ENCODE measurements at regions not wholly inside any gene's neighbourhood (a gene's known extent, or its start where the extent isn't known, plus 50 kb on each side); places are given as distances from the start of the nearest gene placed in this dataset.

- DNase-seq (ENCODE audit: insufficient read length, low spot score) (no peak), FAIRE-seq (no peak)
Observed at GRCh38 chr5:82418608-82418950, 140.4 kb upstream of the RPS23 start.

GRCh38 chr5:82417776-82418607 lies 139.8 kb upstream of the RPS23 start:
- no peak for DNase-seq (ENCODE audit: insufficient read length, low spot score)
- no peak for FAIRE-seq

- DNase-seq (ENCODE audit: insufficient read length, low spot score) (no peak), FAIRE-seq (no peak)
Observed at GRCh38 chr5:82416512-82416911, 138.4 kb upstream of the RPS23 start.

GRCh38 chr5:82414041-82414388 lies 135.9 kb upstream of the RPS23 start:
- FAIRE-seq (no peak), DNase-seq (ENCODE audit: insufficient read length, low spot score) (no peak)

DNA sequence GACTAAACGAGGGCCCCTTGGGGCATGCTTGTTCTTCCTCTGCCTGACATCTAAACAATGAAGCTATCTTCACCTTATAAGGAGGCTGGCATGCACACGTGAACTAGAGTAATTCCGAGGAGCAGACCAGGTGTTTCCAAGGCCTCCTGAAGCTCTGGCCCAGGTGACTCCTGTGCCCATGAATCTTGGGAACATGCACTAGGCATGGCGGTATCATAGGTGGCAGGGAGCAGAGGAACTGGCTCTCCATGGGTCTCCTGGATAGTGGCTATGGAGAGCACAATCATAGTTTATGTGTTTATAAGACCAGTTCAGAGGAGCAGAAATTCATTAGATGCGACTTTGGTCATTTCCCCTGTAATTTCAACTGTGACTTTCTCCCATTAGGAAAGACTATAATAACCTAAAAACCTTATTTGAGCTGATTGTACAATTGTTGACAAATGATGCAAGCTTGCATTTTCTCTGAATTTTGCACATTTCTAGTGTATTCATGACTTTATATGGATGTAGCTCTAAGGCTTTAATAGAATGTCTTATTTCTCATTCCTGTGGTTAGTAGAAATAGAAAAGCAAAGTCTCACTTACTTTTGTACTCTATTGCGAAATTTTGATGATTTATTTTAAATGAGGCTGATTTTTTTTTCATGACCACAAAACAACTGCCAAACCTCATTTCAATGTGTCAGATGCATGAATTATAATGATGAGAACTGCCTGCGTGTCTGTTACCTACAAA lies 135.3 kb upstream of the RPS23 start:
- DNase-seq (ENCODE audit: insufficient read length, low spot score) = peak; percentile 39
- no peak for FAIRE-seq

DNA sequence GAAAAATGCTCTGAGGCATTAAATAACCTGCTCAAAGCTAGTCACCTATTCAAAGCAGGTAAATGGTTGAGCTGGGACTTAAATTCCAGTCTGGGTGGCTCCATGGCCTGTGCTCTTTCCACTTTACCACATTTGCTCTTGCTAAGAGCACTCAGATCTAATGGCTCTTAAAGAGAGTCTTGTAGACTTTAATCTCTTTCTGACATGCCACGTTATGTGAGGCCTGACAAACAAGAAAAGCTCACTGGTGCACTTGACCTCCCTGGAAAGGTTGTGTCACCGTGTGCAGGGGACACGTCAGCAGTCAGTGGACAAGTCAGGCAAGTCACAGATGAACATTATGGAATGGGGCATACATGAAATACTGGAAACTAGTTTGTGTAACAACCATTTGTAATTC lies 129.9 kb upstream of the RPS23 start:
- FAIRE-seq (no peak), DNase-seq (ENCODE audit: insufficient read length, low spot score) (no peak)

DNA sequence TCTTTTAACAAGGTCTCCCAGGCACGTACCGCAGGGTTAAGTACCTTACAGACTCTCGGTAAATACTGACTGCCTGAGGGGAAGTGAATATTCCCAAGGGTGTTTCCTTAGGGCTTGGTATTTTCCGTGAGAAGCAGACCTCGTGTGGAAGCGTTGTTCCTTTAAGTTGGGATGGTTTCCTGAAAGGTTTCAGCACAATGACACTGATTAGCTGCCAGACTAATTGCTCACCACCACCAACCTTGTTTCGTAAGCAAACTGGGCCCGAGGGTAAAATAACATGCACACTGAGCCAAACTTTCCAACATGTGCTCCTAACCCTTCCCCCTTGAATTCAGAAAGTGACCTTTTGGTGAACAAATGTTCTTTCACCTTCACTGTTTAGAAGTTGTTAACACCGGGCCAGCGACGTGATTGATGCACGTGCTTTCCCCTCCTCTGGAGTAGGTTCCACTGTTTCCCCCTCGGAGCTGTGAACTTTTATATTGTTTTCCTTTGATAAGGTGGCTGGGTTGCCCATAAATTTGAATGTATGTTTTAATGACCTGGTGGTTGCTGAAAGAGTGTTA lies 128.1 kb upstream of the RPS23 start:
- peak; percentile 59 for FAIRE-seq
- DNase-seq (ENCODE audit: insufficient read length, low spot score) = no peak

- no peak for FAIRE-seq
- peak; percentile 20 for DNase-seq (ENCODE audit: insufficient read length, low spot score)
Observed at GRCh38 chr5:82405618-82406204, 127.6 kb upstream of the RPS23 start.

DNA sequence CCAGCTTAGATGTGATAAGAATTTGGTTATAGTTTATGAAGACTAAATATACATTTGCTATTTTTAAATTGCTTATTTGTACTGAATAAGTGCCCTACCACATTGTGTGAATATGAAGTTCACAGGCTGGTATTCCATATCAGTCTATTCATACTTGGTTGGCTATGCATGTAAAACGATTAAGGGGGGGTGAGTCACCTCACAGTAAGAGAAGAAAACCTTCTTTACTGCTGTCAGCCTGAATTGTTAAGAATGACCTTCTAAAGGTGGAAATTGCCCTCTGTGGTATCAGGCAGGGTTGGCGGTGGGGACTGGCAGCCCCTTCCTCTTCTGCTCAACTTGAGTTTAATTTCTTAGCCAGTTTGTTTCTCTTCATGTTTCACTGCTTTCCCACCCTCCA lies 127.0 kb upstream of the RPS23 start:
- DNase-seq (ENCODE audit: insufficient read length, low spot score) (no peak), FAIRE-seq (no peak)

- DNase-seq (ENCODE audit: insufficient read length, low spot score) (no peak), FAIRE-seq (no peak)
Observed at GRCh38 chr5:82404382-82404945, 126.3 kb upstream of the RPS23 start.

DNA sequence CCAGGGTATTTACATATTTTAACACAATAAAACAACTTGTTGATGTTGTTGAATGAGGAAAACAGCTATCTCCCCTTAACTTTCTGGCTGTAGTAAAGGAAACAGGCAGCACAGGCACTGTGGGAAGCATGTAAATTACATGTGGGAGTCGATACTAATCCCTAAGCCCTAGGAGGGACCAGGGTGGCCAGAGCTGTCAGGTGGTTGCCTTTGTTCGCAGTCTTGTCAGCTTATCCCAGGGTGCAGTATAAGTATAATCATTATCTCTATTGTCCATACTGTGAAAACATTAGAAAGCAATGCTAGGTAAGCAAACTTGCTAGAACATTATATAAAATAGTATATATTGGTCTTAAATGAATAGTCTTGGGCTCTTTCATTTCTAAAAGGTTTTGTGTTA lies 125.6 kb upstream of the RPS23 start:
- FAIRE-seq (no peak), DNase-seq (ENCODE audit: insufficient read length, low spot score) (no peak)

DNA sequence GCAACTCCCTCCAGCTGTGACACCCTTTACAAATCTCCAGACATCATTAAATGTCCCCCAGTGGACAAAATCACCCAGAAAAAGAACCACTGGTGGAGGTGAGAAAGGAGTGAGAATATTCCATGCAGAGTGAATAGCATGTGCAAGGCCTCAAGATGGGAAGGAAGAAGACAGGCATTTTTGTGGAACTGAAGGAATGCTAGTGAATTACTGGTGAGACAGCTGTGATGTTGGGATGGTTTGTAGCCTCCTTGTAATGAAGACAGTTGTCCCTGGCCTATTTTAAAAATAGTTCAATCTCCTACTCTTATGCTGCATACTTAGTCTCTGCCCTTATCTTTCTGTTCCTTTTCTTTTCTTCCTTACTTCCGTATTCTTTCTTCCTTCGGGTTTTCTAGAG lies 124.9 kb upstream of the RPS23 start:
- no peak for DNase-seq (ENCODE audit: insufficient read length, low spot score)
- FAIRE-seq = no peak

DNA sequence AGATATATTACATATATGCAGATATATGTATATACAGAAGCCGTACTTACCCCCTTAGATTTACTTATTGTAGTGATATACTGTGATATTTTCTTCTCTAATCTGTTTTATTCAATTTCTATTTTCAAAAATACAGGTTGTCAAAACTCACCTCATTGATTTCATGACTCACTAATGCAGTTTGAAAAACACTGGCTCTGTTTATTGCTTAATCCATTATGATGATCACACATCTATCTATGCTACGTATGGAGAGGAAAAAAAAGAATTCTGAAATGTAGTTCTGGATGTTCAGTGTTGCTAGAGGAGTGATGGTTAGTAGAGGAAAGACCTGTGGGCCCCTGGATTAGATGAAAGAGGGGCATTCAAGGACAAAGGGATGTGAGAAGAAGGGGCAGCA lies 121.0 kb upstream of the RPS23 start:
- FAIRE-seq = no peak
- no peak for DNase-seq (ENCODE audit: insufficient read length, low spot score)

GRCh38 chr5:82397741-82398320 lies 119.7 kb upstream of the RPS23 start:
- DNase-seq (ENCODE audit: insufficient read length, low spot score) (no peak), FAIRE-seq (no peak)

GRCh38 chr5:82396871-82397514 lies 118.8 kb upstream of the RPS23 start:
- peak; percentile 88 for FAIRE-seq
- peak; percentile 65 for DNase-seq (ENCODE audit: insufficient read length, low spot score)

DNA sequence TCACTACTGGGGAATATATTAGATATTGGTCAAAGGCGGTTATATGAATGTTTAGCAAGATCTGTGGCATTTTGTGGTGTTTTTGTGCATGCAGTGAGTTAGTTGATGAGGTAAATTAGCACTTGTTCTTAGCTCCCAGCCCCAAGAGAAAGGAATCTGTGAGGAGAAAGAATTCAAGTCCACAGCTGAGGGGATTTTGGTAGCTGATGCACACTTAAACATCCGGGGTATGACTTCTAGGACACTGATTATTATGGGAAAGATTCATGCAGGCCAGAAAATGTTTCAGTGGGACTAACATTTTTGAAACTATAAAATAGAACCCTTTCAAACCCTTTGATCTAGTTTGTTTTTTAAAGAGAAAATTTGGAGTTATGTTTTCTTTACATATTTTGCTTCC lies 118.2 kb upstream of the RPS23 start:
- FAIRE-seq = no peak
- DNase-seq (ENCODE audit: insufficient read length, low spot score) = no peak

DNA sequence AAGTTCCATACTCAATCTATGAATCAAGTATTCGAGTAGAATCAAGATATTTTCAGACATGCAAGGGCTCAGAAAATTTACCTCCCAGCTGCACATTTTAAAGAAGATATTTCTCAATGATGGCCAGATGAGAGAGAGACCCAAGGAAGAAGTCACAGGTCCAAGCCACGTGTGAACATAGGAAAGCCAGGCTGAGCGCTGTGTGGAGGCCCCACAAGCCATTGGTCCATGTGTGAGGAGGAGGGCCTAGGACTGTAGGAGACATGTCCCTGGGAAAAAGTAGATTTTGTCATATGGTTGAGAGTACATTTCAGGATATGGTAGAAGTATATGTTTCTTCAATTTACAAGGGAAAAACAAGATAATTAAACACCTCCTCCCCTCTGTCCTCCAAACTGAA lies 115.8 kb upstream of the RPS23 start:
- DNase-seq (ENCODE audit: insufficient read length, low spot score) = no peak
- no peak for FAIRE-seq

- FAIRE-seq = no peak
- no peak for DNase-seq (ENCODE audit: insufficient read length, low spot score)
Observed at GRCh38 chr5:82390088-82390487, 111.9 kb upstream of the RPS23 start.

DNA sequence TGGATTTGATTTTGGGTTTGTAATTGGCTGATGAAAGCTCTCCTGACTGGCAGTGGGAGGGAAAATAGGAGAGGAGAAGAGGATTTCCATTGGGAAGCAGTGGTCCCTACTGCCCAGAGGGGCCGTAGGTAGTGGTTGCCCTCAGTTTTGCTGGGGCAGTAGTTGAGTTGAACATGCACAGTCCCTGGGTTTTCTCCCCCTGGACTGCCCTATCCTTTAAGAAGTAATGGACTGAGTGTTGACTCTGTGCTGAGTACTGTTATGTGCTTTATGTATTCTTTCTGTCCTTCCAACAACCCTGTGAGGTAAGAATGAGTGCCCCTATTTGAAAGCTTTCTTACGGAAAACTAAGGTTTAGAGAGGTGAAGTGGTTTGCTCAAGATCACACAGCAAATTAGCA lies 111.2 kb upstream of the RPS23 start:
- FAIRE-seq (no peak), DNase-seq (ENCODE audit: insufficient read length, low spot score) (no peak)

GRCh38 chr5:82388181-82388580 lies 110.0 kb upstream of the RPS23 start:
- FAIRE-seq = no peak
- no peak for DNase-seq (ENCODE audit: insufficient read length, low spot score)

DNA sequence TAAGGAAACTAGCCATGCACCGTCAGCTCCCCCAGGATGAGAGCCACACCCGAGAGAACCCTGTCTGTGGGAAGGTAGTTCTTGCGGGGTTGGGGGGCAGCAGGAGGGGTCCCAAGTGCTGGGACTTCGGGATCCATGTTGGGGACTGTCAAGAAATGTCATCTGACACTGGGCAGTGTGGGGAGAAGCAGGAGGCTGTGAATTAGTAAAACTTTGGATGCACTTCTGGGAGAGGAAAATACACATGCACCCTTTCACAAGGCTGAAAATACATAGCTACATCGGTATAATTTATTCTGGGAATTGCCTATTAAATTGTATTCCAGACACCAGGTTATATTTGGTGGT lies 109.6 kb upstream of the RPS23 start:
- FAIRE-seq (no peak), DNase-seq (ENCODE audit: insufficient read length, low spot score) (no peak)

Measured in HTR-8/SVneo (cell line).